K562 (cell line): ENCODE measurements at regions not wholly inside any gene's neighbourhood (a gene's known extent, or its start where the extent isn't known, plus 50 kb on each side); places are given as distances from the start of the nearest gene placed in this dataset.
"Not testable (repeated sequence)": the region's sequence is repeated elsewhere in the genome, so short reads cannot be mapped to it uniquely, and the experiment has no call there.

Experiments
- ATAC-seq: fragments of 200-7000 bp; cut with Tn5 transposase; 3 replicates; pipeline ENCODE4 v1.9.1; 2020; ENCODE audit warnings: moderate library complexity
- BruUV-seq: library from RNA; stranded (reverse); fragments of 400-500 nt; replicated peaks from 2 replicates; lab custom pipeline; 2021; lab: Mats Ljungman, UMichigan
- CTCF ChIA-PET: fragments of 300-600 bp; formaldehyde crosslinking; extraction: SDS; loops from one replicate; lab custom pipeline; 2021; ENCODE audit warnings: low intra/inter-chr PET ratio; lab: Yijun Ruan, JAX
- POLR2A ChIA-PET: fragments of 300-600, 350-650 bp; sonication (Branson Sonifier 250); formaldehyde crosslinking; extraction: SDS; loops from one replicate; lab custom pipeline; 2021; ENCODE audit warnings: antibody characterized with exemption, inconsistent platforms; lab: Yijun Ruan, JAX
- DNase-seq, 4 experiments: peaks; one replicate each; pipeline versions ENCODE4 v3.0.0 to v3.0.0-alpha.2; 2011 to 2018; ENCODE audit warnings: low spot score in 3 of 4, mixed read lengths in 3 of 4; ENCODE audit errors: extremely low read depth in 1 of 4
- FAIRE-seq: peaks from 2 replicates; lab custom pipeline; 2011; peaks lifted over from hg19 to GRCh38; lab: Jason Lieb, UNC
- H2AFZ ChIP-seq: 2 replicates; pipeline ENCODE4 v1.6.0; 2011; ENCODE audit warnings: low read depth, low read length, control low read depth, inconsistent platforms
- H3K27ac ChIP-seq: fragments of 200-600 bp; 3 replicates; pipeline ENCODE4 v1.8.0; 2011; ENCODE audit warnings: low read depth, mild to moderate bottlenecking, control low read depth, inconsistent platforms, low read length, moderate library complexity, mixed read lengths; ENCODE audit errors: extremely low read depth
- H3K27me3 ChIP-seq, 2 experiments: fragments of 300-600 bp in 1 of 2; 2 replicates in 1 of 2; 3 replicates in 1 of 2; pipeline versions ENCODE4 v1.6.0 to v1.8.0; 2011; ENCODE audit warnings: inconsistent platforms in 2 of 2, low read length in 2 of 2, mild to moderate bottlenecking in 1 of 2, mixed read lengths in 1 of 2, moderate library complexity in 1 of 2; ENCODE audit not compliant: control insufficient read depth in 2 of 2, insufficient read depth in 2 of 2
- H3K36me3 ChIP-seq: fragments of 300-600 bp; 3 replicates; pipeline ENCODE4 v1.8.0; 2011; ENCODE audit warnings: mild to moderate bottlenecking, low read length, inconsistent platforms; ENCODE audit not compliant: control insufficient read depth, insufficient read depth
- H3K4me1 ChIP-seq, 2 experiments: fragments of 200-600 bp in 1 of 2; replicated peaks in 1 of 2; 2 replicates in 1 of 2; 3 replicates in 1 of 2; pipeline versions ENCODE4 v1.5.1 to v1.8.0; 2011; ENCODE audit warnings: inconsistent platforms in 2 of 2, low read length in 2 of 2, mild to moderate bottlenecking in 1 of 2, mixed read lengths in 1 of 2, moderate library complexity in 1 of 2; ENCODE audit not compliant: control insufficient read depth in 2 of 2, insufficient read depth in 2 of 2
- H3K4me2 ChIP-seq: 2 replicates; pipeline ENCODE4 v1.6.1; 2011; ENCODE audit warnings: low read length, control low read depth, inconsistent platforms, mixed read lengths; ENCODE audit not compliant: insufficient read depth
- H3K4me3 ChIP-seq: fragments of 200-600 bp; sonication (generic), shearing (Covaris generic); 2 replicates; pipeline ENCODE4 v1.5.1; 2016; ENCODE audit warnings: control low read depth, inconsistent platforms
- H3K79me2 ChIP-seq: fragments of 200-600 bp; 3 replicates; pipeline ENCODE4 v1.8.0; 2011; ENCODE audit warnings: low read length, inconsistent platforms; ENCODE audit not compliant: control insufficient read depth, insufficient read depth
- H3K9ac ChIP-seq, 2 experiments: 2 replicates each; pipeline versions ENCODE4 v1.6.0 to v1.6.1; 2011; ENCODE audit warnings: low read depth in 2 of 2, low read length in 2 of 2, control low read depth in 1 of 2, inconsistent platforms in 1 of 2, mild to moderate bottlenecking in 1 of 2, mixed read lengths in 1 of 2; ENCODE audit not compliant: insufficient read depth in 1 of 2
- H3K9me1 ChIP-seq: one replicate; pipeline ENCODE4 v1.6.0; 2011; ENCODE audit warnings: inconsistent platforms, mild to moderate bottlenecking, low read length, moderate library complexity; ENCODE audit not compliant: control insufficient read depth, insufficient read depth
- H3K9me3 ChIP-seq: replicated peaks from 2 replicates; pipeline ENCODE4 v1.5.1; 2011; ENCODE audit warnings: low read depth, low read length, inconsistent platforms; ENCODE audit not compliant: control insufficient read depth, insufficient read depth
- H4K20me1 ChIP-seq: replicated peaks from 2 replicates; pipeline ENCODE4 v1.6.1; 2011; ENCODE audit warnings: low read length, inconsistent platforms, mixed read lengths; ENCODE audit not compliant: control insufficient read depth, insufficient read depth
- JUN ChIP-seq, 2 experiments: sonication (generic) in 1 of 2; formaldehyde crosslinking in 1 of 2; IDR thresholded peaks; 2 replicates each; pipeline versions ENCODE4 v1.6.1 to v1.8.0; 2012 to 2022; ENCODE audit warnings: borderline replicate concordance in 2 of 2, mild to moderate bottlenecking in 2 of 2, improper control_type of control experiment in 1 of 2, low read depth in 1 of 2, low read length in 1 of 2, missing genetic modification reagents in 1 of 2
- JUND ChIP-seq, 2 experiments: IDR thresholded peaks; 2 replicates in 1 of 2; 3 replicates in 1 of 2; pipeline ENCODE4 v1.6.1; 2011; ENCODE audit warnings: borderline replicate concordance in 2 of 2, low read depth in 2 of 2, low read length in 2 of 2, improper control_type of control experiment in 1 of 2, missing biosample characterization in 1 of 2, missing genetic modification characterization in 1 of 2, missing genetic modification reagents in 1 of 2
- NCOR1 ChIP-seq: fragments of 450-650 bp; IDR thresholded peaks from 2 replicates; pipeline ENCODE4 v1.6.1; 2016; ENCODE audit warnings: mild to moderate bottlenecking, moderate library complexity
- RAD51 ChIP-seq: fragments of 450-650 bp; IDR thresholded peaks from 2 replicates; pipeline ENCODE4 v1.7.1; 2016; ENCODE audit warnings: low read depth, mild to moderate bottlenecking, borderline replicate concordance
- TFE3 ChIP-seq: fragments of 450-650 bp; formaldehyde crosslinking; IDR thresholded peaks from 2 replicates; pipeline ENCODE4 v1.4.0; 2020; ENCODE audit warnings: mild to moderate bottlenecking, mixed read lengths
- TOE1 ChIP-seq, 2 experiments: fragments of 450-650 bp in 1 of 2; sonication (generic) in 1 of 2; formaldehyde crosslinking in 1 of 2; IDR thresholded peaks; 2 replicates each; pipeline versions ENCODE4 v1.7.1 to v1.8.0; 2016 to 2022; ENCODE audit warnings: borderline replicate concordance in 2 of 2, mild to moderate bottlenecking in 2 of 2, antibody characterized with exemption in 1 of 2, inconsistent platforms in 1 of 2, low read depth in 1 of 2, missing genetic modification reagents in 1 of 2, moderate library complexity in 1 of 2
- USF2 ChIP-seq: sonication (generic); formaldehyde crosslinking; IDR thresholded peaks from 2 replicates; pipeline ENCODE4 v1.5.0; 2020; ENCODE audit warnings: missing genetic modification reagents
- WGBS: fragments of 100-300 bp; shearing (Covaris generic); methylation state at CpG from one replicate; pipeline ENCODE4 v1.1.6; 2016; ENCODE audit warnings: low coverage, mixed read lengths; ENCODE audit not compliant: insufficient coverage; ENCODE audit errors: missing lambda C conversion rate; 5-methylcytosine and 5-hydroxymethylcytosine counted together
- in situ Hi-C: fragments of 300-500 bp; cut with MboI; formaldehyde crosslinking; loops from 4 replicates; pipeline ENCODE4 v1.15.0; 2018; ENCODE audit warnings: inconsistent platforms, mixed read lengths
- intact Hi-C: fragments of 100-400 bp; cut with micrococcal nuclease; formaldehyde crosslinking; loops from 2 replicates; pipeline ENCODE4 v1.14.2; 2022

- Histone ChIP-seq H3K27ac (no peak overlapping the region), H3K79me2 (no peaks in the 10 kb centered on the region), H3K27me3 (peaks cover 0 to 16% of the 10 kb centered on the region in 2 experiments; a peak in 3 of 5 replicates), H3K9me3 (no peaks in the 10 kb centered on the region), H3K4me2 (no peak overlapping the region), H3K4me3 (no peak overlapping the region), H3K4me1 (peaks cover 7 to 8% of the 10 kb centered on the region in 2 experiments; a peak in 3 of 5 replicates), H4K20me1 (no peaks in the 10 kb centered on the region), H2AFZ (no peak overlapping the region), H3K36me3 (no peaks in the 10 kb centered on the region), H3K9me1 (no peaks in the 10 kb centered on the region), H3K9ac (no peak overlapping the region)
- BruUV-seq = no TSS peak
- TF ChIP-seq TOE1 (IDR thresholded peaks at IDR 0.05; ENCODE audit: borderline replicate concordance) = peak; percentile 55; the same call in 1 of the 2 replicates
- no peak for TF ChIP-seq TOE1 (CRISPR knock-in tag; IDR thresholded peaks at IDR 0.05; ENCODE audit: borderline replicate concordance, low read depth)
- no peak for TF ChIP-seq JUND (IDR thresholded peaks at IDR 0.05; ENCODE audit: borderline replicate concordance, low read depth, low read length)
- TF ChIP-seq JUND (tag; IDR thresholded peaks at IDR 0.05; ENCODE audit: borderline replicate concordance, low read depth, low read length) = no peak
- TF ChIP-seq TFE3 (CRISPR knock-in tag) = peak; percentile 93
- no peak for TF ChIP-seq NCOR1
- TF ChIP-seq JUN (IDR thresholded peaks at IDR 0.05; ENCODE audit: borderline replicate concordance, low read depth, low read length) = no peak
- TF ChIP-seq JUN (CRISPR knock-in tag; IDR thresholded peaks at IDR 0.05; ENCODE audit: borderline replicate concordance) = no peak
- TF ChIP-seq USF2 = peak; percentile 35; the same call in 1 of the 2 replicates
- TF ChIP-seq RAD51 = peak; percentile 81
- FAIRE-seq (no peak), ATAC-seq (no peak), DNase-seq (no peak)
- POLR2A ChIA-PET = interaction anchor here (0.8 to 1.2 kb wide), 2 partner anchors 9 to 11 kb away, joined by 3 to 7 read pairs; no protein-coding TSS in a partner anchor
- 2% methylated on average over 13 of the region's 13 CpGs for WGBS
- intact Hi-C loops = no loop called here
- CTCF ChIA-PET = no interaction called here
- in situ Hi-C loops = loop anchor here (10.0 kb wide), 1 partner anchor 286 kb away; no protein-coding TSS in a partner anchor
Observed at GRCh38 chr1:29798699-29799566, 562.6 kb downstream of the PTPRU start.

DNA sequence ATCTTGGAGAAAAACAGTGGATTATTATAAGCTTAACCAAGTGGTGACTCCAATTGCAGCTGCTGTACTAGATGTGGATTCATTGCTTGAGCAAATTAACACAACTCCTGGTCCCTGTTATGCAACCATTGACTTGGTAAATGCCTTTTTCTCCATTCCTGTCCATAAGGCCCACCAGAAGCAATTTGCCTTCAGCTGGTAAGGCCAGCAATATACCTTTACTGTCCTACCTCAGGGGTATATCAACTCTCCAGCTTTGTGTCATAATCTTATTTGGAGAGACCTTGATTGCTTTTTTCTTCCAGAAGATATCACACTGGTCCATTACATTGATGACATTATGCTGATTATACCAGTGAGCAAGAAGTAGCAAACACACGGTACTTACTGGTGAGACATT is 560.8 kb downstream of the PTPRU start:
- H3K36me3 ChIP-seq, H3K9ac ChIP-seq, H3K27me3 ChIP-seq, H3K4me3 ChIP-seq, H3K27ac ChIP-seq, H3K4me2 ChIP-seq, BruUV-seq, H3K4me1 ChIP-seq, FAIRE-seq, ATAC-seq, H2AFZ ChIP-seq, H3K9me3 ChIP-seq, DNase-seq, CTCF ChIA-PET, H3K9me1 ChIP-seq, intact Hi-C loops, H3K79me2 ChIP-seq, POLR2A ChIA-PET, H4K20me1 ChIP-seq: not testable (repeated sequence)
- WGBS = 0% methylated on average over 1 of the region's 1 CpG
- in situ Hi-C loops = loop anchor here (10.0 kb wide), 1 partner anchor 288 kb away; no protein-coding TSS in a partner anchor
